ENCODE measurements at regions not wholly inside any gene's neighbourhood (a gene's known extent, or its start where the extent isn't known, plus 50 kb on each side); places are given as distances from the start of the nearest gene placed in this dataset.

DNA sequence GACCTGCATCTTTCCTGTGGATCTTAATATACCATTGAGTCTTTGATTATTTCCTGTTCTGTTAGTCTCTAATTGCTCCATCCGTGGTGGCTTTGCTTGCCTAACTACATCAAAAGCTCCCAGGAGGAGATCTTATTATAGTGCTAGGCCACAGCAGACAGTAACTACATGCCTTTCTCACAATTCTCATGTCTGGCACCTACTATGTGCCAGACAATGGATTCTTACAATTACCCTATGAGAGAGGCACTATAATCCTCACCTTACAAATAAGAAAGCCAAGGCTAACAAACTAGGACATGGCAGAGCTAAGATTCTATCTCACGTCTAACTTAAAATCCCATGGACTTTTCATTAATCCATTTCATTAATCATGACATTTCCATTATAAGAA is 70.3 kb upstream of the TARS1 start:
- TF ChIP-seq, protein P1, sequence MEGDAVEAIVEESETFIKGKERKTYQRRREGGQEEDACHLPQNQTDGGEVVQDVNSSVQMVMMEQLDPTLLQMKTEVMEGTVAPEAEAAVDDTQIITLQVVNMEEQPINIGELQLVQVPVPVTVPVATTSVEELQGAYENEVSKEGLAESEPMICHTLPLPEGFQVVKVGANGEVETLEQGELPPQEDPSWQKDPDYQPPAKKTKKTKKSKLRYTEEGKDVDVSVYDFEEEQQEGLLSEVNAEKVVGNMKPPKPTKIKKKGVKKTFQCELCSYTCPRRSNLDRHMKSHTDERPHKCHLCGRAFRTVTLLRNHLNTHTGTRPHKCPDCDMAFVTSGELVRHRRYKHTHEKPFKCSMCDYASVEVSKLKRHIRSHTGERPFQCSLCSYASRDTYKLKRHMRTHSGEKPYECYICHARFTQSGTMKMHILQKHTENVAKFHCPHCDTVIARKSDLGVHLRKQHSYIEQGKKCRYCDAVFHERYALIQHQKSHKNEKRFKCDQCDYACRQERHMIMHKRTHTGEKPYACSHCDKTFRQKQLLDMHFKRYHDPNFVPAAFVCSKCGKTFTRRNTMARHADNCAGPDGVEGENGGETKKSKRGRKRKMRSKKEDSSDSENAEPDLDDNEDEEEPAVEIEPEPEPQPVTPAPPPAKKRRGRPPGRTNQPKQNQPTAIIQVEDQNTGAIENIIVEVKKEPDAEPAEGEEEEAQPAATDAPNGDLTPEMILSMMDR (IDR thresholded peaks at IDR 0.05; ENCODE audit: low read length, missing control alignments) = no peak
- no peak overlapping the region for H3K4me3 ChIP-seq (replicated peaks; ENCODE audit: low read depth, low read length)
- DNase-seq (ENCODE audit: low read depth) = no peak

DNA sequence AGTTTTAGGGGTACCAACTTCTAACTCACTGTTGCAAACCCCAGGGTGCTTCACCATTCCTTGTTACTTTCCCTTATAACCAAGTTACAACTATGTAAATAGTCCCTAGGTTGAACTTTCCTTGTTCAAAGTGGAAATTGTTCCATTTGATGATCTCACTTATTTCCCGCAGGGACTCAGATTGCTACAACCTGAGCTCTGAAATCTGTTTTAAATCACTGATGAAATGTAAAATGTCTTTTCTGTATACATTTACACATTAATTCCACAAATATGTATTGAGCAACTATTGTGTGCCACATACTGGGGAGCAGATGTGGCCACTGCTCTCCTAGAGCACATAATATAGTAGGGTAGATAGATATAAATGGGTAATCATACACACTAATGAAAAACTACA is 69.1 kb upstream of the TARS1 start:
- H3K4me3 ChIP-seq (replicated peaks; ENCODE audit: low read depth, low read length) = no peak overlapping the region
- DNase-seq (ENCODE audit: low read depth) = peak; percentile 36
- TF ChIP-seq, protein P1 (IDR thresholded peaks at IDR 0.05; ENCODE audit: low read length, missing control alignments) = no peak

DNA sequence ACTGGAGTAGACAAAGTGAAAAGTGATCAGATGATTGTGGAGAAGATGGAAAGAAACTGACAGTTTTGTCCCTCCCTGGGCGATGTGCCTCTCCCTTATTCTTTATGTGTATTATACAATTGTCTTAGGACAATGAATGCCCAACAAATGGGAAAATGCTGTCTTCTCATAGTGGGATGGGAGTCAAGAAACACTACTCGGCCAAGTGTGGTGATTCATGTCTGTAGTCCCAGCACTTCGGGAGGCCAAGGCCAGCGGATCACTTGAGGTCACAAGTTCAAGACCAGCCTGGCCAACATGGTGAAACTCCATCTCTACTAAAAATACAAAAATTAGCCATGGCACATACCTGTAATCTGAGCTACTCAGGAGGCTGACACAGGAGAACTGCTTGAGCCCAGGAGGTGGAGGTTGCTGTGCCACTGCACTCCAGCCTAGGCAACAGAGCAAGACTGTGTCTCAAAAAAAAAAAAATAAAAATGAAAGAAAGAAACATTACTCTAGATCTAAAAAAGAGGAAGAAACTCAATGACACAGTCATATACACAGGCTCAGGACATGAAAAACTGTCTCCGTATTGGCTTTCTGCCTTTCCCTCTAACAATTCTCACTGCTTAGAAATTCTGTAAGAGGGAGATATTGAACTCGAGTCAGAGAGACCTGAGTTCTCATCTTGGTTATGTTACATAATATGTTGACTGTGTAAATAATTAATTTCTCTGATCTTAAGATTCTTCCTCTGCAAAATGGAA is 67.9 kb upstream of the TARS1 start:
- TF ChIP-seq, protein P1 (IDR thresholded peaks at IDR 0.05; ENCODE audit: low read length, missing control alignments) = no peak
- no peak for DNase-seq (ENCODE audit: low read depth)
- H3K4me3 ChIP-seq (replicated peaks; ENCODE audit: low read depth, low read length) = no peak overlapping the region

DNA sequence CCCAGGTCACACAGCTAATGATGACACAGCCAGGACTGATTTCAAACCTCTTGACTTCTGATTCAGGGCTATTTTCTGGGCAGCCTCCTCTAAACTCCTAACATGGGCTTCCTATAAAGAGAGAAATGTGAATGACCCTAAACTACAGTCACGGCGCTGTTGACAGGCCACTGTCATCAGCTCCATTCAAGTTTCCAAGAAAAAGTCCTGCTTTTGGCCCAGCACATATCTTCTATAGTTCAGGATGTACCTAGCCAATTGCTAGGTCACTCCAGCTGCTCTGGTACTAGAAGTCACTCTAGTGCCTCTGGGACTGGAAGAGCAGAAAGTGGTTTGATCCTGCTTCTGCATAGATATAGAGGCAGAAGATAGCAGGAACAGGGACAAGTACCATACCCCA is 64.9 kb upstream of the TARS1 start:
- no peak overlapping the region for H3K4me3 ChIP-seq (replicated peaks; ENCODE audit: low read depth, low read length)

DNA sequence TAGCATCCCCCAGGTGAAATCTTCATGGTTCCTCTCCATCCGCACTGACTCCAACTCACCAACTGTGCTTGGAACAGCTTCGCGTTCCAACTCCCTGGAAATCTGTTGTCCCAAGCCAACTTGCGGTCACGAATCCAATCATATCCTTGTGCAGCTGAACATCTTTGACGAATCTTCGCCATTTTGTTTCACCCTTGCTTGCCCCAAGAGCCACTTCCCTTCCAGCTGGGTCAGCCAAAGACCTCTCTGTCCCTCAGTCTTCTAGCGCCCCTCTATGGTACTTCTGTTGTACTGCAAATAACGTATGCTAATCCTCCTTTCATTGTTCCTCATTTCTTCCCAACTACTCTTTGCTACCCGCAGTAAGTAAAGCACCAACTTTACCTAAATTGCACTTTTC is 61.0 kb upstream of the TARS1 start:
- peak; percentile 70 for DNase-seq (ENCODE audit: low read depth)

More for the DNA sequence above, 64.9 kb upstream of the TARS1 start:
- TF ChIP-seq, protein P1 (IDR thresholded peaks at IDR 0.05; ENCODE audit: low read length, missing control alignments) = no peak
- no peak for DNase-seq (ENCODE audit: low read depth)

DNA sequence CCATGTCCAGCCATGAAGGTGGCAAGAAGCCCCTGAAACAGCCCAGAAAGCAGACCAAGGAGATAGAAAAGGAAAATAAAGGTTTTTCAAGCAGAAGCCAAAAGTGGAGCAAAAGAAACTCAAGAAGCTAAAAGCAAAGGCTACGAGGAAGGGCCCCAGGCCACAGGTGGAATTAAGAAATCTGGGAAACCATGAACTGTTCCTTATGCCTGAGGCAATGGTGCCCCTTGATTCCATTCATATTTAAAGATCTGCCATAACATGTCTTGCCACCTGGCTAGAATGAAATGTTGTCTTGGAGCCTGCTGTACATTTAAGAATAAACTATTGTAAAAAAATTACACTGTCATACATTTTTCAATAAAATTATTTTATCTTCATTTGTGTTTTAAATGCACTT is 59.5 kb upstream of the TARS1 start:
- no peak for DNase-seq (ENCODE audit: low read depth)
- H3K4me3 ChIP-seq (replicated peaks; ENCODE audit: low read depth, low read length) = no peak overlapping the region
- TF ChIP-seq, protein P1 (IDR thresholded peaks at IDR 0.05; ENCODE audit: low read length, missing control alignments) = no peak

More for the DNA sequence above, 61.0 kb upstream of the TARS1 start:
- no peak overlapping the region for H3K4me3 ChIP-seq (replicated peaks; ENCODE audit: low read depth, low read length)
- TF ChIP-seq, protein P1 (IDR thresholded peaks at IDR 0.05; ENCODE audit: low read length, missing control alignments) = peak; percentile 70
